IPS-20b (cell line): ENCODE measurements at regions not wholly inside any gene's neighbourhood (a gene's known extent, or its start where the extent isn't known, plus 50 kb on each side); places are given as distances from the start of the nearest gene placed in this dataset.

Source experiments
- H3K27ac ChIP-seq: one replicate; pipeline ENCODE4 v1.5.1; 2013; ENCODE audit warnings: low read length
- H3K27me3 ChIP-seq: 2 replicates; pipeline ENCODE4 v1.6.1; 2013; ENCODE audit warnings: mild to moderate bottlenecking, low read length, inconsistent platforms; ENCODE audit not compliant: insufficient read depth
- H3K36me3 ChIP-seq: 2 replicates; pipeline ENCODE4 v1.6.1; 2013; ENCODE audit warnings: low read depth, mild to moderate bottlenecking, inconsistent platforms, low read length, moderate library complexity; ENCODE audit not compliant: insufficient read depth
- H3K4me1 ChIP-seq: 2 replicates; pipeline ENCODE4 v1.6.1; 2013; ENCODE audit warnings: mild to moderate bottlenecking, control low read depth, inconsistent platforms, low read length, moderate library complexity; ENCODE audit not compliant: insufficient read depth
- H3K4me3 ChIP-seq: 2 replicates; pipeline ENCODE4 v1.5.1; 2013; ENCODE audit warnings: mild to moderate bottlenecking, low read length, inconsistent platforms
- H3K9ac ChIP-seq: 2 replicates; pipeline ENCODE4 v1.6.1; 2013; ENCODE audit warnings: low read depth, mild to moderate bottlenecking, inconsistent platforms, low read length, moderate library complexity
- H3K9me3 ChIP-seq: 2 replicates; pipeline ENCODE4 v1.6.1; 2013; ENCODE audit warnings: mild to moderate bottlenecking, low read depth, low read length, inconsistent platforms; ENCODE audit not compliant: insufficient read depth

- H3K4me3 ChIP-seq, result 0 out of 2 replicates have a peak overlapping the region, but pooled peaks have one; percentile 4
- H3K4me1 ChIP-seq, result peaks cover 13% of the 10 kb centered on the region; the same call in 1 of the 2 replicates
- H3K9me3 ChIP-seq, result no peaks in the 10 kb centered on the region
- no peaks in the 10 kb centered on the region for H3K36me3 ChIP-seq
- H3K27me3 ChIP-seq, result no peaks in the 10 kb centered on the region
- no peak overlapping the region for H3K27ac ChIP-seq
- no peak overlapping the region for H3K9ac ChIP-seq
Observed at GRCh38 chr2:56473524-56473923, 289.7 kb downstream of the CCDC85A start.

GRCh38 chr2:56474412-56475158, 290.8 kb downstream of the CCDC85A start:
- peaks cover 13% of the 10 kb centered on the region; the same call in 1 of the 2 replicates for H3K4me1 ChIP-seq
- no peaks in the 10 kb centered on the region for H3K27me3 ChIP-seq
- no peaks in the 10 kb centered on the region for H3K9me3 ChIP-seq
- no peak overlapping the region for H3K9ac ChIP-seq
- H3K36me3 ChIP-seq, result no peaks in the 10 kb centered on the region
- H3K27ac ChIP-seq, result no peak overlapping the region
- H3K4me3 ChIP-seq, result no peak overlapping the region

- H3K4me1 ChIP-seq, result peaks cover 13% of the 10 kb centered on the region; the same call in 1 of the 2 replicates
- H3K9me3 ChIP-seq, result no peaks in the 10 kb centered on the region
- H3K4me3 ChIP-seq, result no peak overlapping the region
- no peak overlapping the region for H3K27ac ChIP-seq
- H3K36me3 ChIP-seq, result no peaks in the 10 kb centered on the region
- no peaks in the 10 kb centered on the region for H3K27me3 ChIP-seq
- no peak overlapping the region for H3K9ac ChIP-seq
Observed at GRCh38 chr2:56475191-56475590, 291.4 kb downstream of the CCDC85A start.

GRCh38 chr2:56476509-56477071, 292.8 kb downstream of the CCDC85A start:
- Histone ChIP-seq H3K9me3 (no peaks in the 10 kb centered on the region), H3K9ac (no peak overlapping the region), H3K4me3 (no peak overlapping the region), H3K27ac (no peak overlapping the region), H3K4me1 (peaks cover 13% of the 10 kb centered on the region; the same call in 1 of the 2 replicates), H3K27me3 (no peaks in the 10 kb centered on the region), H3K36me3 (no peaks in the 10 kb centered on the region)

- Histone ChIP-seq H3K27me3 (no peaks in the 10 kb centered on the region), H3K4me1 (peaks cover 12% of the 10 kb centered on the region; the same call in 1 of the 2 replicates), H3K9ac (no peak overlapping the region), H3K27ac (no peak overlapping the region), H3K36me3 (no peaks in the 10 kb centered on the region), H3K9me3 (no peaks in the 10 kb centered on the region), H3K4me3 (no peak overlapping the region)
Observed at GRCh38 chr2:56478027-56478426, 294.2 kb downstream of the CCDC85A start.

GRCh38 chr2:56483081-56483480, 299.3 kb downstream of the CCDC85A start:
- H3K9ac ChIP-seq, result no peak overlapping the region

GRCh38 chr2:56484906-56485305, 301.1 kb downstream of the CCDC85A start:
- Histone ChIP-seq H3K27ac (no peak overlapping the region), H3K4me1 (no peaks in the 10 kb centered on the region), H3K9me3 (no peaks in the 10 kb centered on the region), H3K36me3 (no peaks in the 10 kb centered on the region), H3K9ac (no peak overlapping the region), H3K4me3 (no peak overlapping the region), H3K27me3 (no peaks in the 10 kb centered on the region)

More at GRCh38 chr2:56483081-56483480, 299.3 kb downstream of the CCDC85A start:
- no peak overlapping the region for H3K4me3 ChIP-seq
- no peak overlapping the region for H3K27ac ChIP-seq
- no peaks in the 10 kb centered on the region for H3K27me3 ChIP-seq
- no peaks in the 10 kb centered on the region for H3K36me3 ChIP-seq
- no peaks in the 10 kb centered on the region for H3K4me1 ChIP-seq
- no peaks in the 10 kb centered on the region for H3K9me3 ChIP-seq

- no peak overlapping the region for H3K27ac ChIP-seq
- H3K9ac ChIP-seq, result no peak overlapping the region
Observed at GRCh38 chr2:56500317-56500716, 316.5 kb downstream of the CCDC85A start.

GRCh38 chr2:56502616-56503015, 318.8 kb downstream of the CCDC85A start:
- Histone ChIP-seq H3K36me3 (no peaks in the 10 kb centered on the region), H3K9ac (no peak overlapping the region), H3K9me3 (peaks cover 4% of the 10 kb centered on the region; the same call in 1 of the 2 replicates)

More at GRCh38 chr2:56500317-56500716, 316.5 kb downstream of the CCDC85A start:
- peaks cover 11% of the 10 kb centered on the region; the same call in 1 of the 2 replicates for H3K9me3 ChIP-seq
- no peaks in the 10 kb centered on the region for H3K36me3 ChIP-seq
- H3K4me3 ChIP-seq, result no peak overlapping the region
- no peaks in the 10 kb centered on the region for H3K27me3 ChIP-seq
- no peaks in the 10 kb centered on the region for H3K4me1 ChIP-seq

GRCh38 chr2:56505885-56506284, 322.1 kb downstream of the CCDC85A start:
- no peaks in the 10 kb centered on the region for H3K4me1 ChIP-seq
- no peak overlapping the region for H3K27ac ChIP-seq
- no peak overlapping the region for H3K4me3 ChIP-seq
- no peak overlapping the region for H3K9ac ChIP-seq
- H3K36me3 ChIP-seq, result no peaks in the 10 kb centered on the region
- H3K9me3 ChIP-seq, result no peaks in the 10 kb centered on the region
- H3K27me3 ChIP-seq, result no peaks in the 10 kb centered on the region

More at GRCh38 chr2:56502616-56503015, 318.8 kb downstream of the CCDC85A start:
- Histone ChIP-seq H3K4me1 (no peaks in the 10 kb centered on the region), H3K4me3 (no peak overlapping the region), H3K27ac (no peak overlapping the region), H3K27me3 (no peaks in the 10 kb centered on the region)

GRCh38 chr2:56508662-56509061, 324.9 kb downstream of the CCDC85A start:
- Histone ChIP-seq H3K4me3 (no peak overlapping the region), H3K9ac (no peak overlapping the region), H3K4me1 (no peaks in the 10 kb centered on the region), H3K36me3 (no peaks in the 10 kb centered on the region), H3K27me3 (no peaks in the 10 kb centered on the region), H3K9me3 (no peaks in the 10 kb centered on the region), H3K27ac (no peak overlapping the region)

GRCh38 chr2:56510610-56511009, 326.8 kb downstream of the CCDC85A start:
- H3K27me3 ChIP-seq, result no peaks in the 10 kb centered on the region
- no peak overlapping the region for H3K4me3 ChIP-seq
- H3K27ac ChIP-seq, result no peak overlapping the region
- no peak overlapping the region for H3K9ac ChIP-seq
- H3K4me1 ChIP-seq, result no peaks in the 10 kb centered on the region
- no peaks in the 10 kb centered on the region for H3K36me3 ChIP-seq
- no peaks in the 10 kb centered on the region for H3K9me3 ChIP-seq
